Right lung (tissue), 2 donors: ENCODE measurements at regions not wholly inside any gene's neighbourhood (a gene's known extent, or its start where the extent isn't known, plus 50 kb on each side); places are given as distances from the start of the nearest gene placed in this dataset.

Experiments
- DNase-seq, 2 donors: peaks; one replicate each; pipeline ENCODE4 v3.0.0-alpha.2; 2013

DNA sequence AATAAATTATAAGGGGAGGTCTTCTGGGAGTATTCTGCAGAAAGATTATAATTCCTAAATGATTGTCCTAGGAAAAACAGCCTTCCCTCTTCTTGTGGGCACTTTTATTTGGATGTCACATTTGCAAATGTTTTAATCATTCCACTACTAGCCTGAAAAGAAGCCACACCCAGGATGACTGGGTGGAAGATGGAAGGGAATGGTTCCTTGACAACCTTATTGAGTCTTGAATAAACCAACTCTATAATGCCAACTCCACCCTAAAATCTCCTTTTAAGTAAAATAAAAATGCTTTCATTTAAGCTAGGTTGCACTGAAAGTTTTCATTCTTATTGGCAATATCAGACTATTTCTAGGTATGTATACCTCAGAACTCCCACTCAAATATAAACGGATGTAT is 494.6 kb downstream of the RFC3 start:
- no peak for DNase-seq

DNA sequence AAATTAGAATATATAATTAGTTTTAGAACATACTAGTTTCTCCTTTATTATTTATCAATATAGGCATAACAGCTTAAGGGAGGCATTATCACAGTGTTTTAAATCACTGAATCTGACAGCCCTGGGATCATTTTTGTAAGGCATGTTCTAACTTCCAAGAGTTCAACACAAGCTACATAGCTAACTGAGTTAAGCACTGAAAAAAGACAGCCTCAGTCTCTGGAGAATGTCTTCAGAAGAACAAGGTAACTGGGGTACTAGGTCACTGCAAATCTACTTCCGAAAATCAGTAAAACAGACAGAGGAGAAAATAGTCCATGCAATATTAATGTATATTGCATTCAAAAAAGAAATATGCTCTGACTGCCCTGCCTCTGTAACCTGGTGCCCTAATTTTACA is 502.1 kb downstream of the RFC3 start:
- DNase-seq: no peak

DNA sequence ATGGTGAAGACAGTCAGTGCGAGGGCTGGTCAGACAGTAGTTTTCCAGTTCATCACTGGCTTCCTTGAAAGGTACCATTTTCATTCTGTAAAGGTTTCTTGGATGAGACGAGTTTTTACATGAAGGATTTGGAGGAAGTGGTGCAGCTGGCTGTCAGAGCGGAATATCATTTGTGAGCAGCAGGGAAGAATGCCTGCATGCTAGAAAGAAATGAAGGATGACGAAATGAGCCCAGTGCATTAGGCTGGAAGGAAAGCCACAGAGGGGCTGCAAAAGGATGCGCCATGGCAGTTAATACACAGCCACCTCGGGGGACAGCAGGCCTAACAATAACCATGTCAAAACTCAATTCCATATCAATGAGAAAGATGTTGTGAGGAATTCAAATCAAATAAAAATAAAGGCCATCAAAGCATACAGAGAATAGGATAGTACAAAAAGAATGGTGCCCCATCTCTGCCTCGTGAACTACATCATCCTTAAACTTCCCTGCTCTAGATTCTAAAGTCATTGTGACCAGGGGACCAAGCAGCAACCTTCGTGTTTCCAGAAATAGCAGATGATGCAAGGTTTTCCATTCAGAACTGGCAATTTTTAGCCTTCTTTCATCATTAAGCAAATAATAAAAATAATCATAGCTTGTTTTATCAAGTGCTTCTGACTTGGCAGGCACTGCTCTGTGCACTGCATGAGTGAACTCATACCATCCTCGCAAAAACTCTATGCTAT is 504.2 kb downstream of the RFC3 start:
- peak in 1 of 2 donors; percentile 8 for DNase-seq

DNA sequence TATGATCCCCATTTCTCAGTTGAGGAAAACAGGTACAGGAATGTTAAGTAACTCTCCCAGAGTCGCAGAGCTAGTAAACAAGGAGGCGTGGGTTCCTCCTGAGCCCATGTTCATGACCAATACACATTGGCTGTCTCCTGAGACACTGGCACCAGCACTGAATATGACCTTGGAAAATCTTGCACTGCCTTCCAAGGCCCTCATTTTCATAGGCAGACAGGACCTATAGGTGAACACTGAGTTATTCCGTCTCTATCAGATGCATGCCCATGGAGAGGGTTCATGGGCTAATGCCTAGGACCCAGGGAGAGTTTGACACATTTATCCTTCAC is 504.8 kb downstream of the RFC3 start:
- no peak for DNase-seq

DNA sequence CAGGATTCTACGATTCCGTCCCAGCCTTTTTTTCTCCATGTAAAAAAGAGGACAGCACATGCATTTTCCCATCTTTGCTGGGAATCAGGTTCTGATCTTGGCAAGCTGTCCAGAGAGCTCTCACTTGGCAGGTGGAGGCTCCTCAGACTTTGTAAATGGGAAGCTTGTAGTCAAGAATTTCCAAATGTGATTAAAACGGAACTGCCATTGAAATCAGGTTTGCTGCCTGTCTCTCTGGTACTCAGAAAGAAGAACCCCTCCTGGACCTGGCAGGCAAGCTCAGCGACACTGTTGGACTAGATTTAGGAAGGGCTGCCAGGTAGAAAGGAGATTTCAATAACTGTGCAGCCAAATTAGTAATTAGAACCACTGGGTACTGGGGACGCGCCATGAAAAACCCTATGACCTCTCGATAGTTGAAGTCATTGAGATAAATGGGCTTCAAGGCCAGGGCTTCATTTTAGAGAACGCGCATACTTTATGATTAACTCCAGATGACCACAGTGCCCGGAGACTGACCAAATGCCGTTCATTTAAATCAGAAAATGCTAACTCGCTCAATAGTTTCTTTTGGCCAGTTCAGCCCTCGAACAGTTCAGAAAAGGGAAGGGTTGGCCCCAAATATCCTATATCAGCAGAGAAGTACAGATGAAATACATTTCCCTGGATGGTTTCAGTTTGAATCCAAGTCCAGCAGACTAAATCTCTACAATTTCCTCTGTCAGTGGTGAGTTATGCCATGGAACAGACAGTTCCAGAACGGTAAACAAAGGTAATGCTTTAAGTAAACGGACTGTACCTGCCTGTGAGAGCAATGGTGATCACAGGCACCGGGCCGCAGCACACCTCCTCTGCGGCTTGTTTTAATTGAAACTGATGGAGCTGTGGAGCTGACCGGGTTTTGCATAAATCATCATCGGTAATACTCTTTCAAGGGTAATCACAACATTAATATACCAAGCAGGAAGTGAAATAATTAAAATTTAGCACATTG is 517.4 kb downstream of the RFC3 start:
- no peak for DNase-seq

DNA sequence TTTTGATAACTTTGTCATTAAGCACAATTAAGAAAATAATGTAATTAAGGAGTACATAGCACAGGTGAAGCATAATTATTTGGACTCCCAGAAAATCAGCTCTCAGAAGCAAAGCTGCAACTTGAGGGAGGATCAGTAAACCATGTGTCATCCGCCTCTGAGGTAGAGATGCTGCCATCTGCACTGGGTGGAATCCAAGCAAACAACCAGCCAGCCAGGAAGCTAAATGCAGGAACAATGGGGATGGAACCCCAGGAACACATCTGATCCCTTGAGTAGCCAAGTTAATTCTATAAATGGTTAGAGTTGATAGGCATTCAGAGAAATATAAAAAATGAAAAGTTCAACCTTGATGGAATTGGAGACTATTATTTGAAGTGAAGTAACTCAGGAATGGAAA is 520.2 kb downstream of the RFC3 start:
- DNase-seq: no peak

DNA sequence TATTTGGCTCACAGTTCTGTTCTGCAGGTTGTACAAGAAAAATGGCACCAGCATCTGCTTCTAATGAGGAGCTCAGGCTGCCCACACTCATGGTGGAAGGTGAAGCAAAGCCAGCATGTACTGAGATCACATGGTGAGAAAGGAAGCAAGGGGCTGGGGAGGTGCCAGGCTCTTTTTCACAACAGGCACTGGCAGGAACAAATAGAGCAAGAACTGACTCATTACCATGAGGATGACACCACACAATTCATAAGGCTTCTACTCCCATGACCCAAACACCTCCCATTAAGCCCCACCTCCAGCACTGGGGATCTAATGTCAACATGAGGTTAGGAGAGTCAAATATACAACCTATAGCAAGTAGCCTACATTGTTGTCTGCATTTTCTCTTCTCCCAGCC is 522.6 kb downstream of the RFC3 start:
- no peak for DNase-seq

DNA sequence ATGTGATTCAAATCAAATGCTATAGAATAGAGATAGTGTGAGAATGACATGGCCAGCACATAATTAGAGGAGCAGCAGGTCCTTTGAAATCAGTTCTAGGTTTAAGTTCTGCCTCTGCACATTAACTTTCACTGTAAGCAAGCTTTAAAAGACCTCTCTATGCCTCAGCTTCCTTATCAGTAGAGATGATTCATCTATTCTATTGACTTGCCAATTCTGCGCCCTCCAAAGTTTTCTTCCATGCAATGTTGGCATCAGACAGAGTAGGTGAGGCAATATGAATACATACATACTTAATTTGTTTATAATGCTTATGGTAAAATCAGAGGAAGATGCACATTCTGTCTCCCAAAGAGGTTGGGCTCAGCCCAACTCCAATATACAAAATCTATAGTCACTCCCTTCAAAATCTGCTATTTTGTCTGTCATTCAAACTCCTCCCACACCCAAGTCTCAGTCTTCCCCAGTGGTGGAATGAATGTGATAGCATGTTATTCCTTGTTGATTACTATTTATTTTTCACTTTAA is 525.5 kb downstream of the RFC3 start:
- no peak for DNase-seq

DNA sequence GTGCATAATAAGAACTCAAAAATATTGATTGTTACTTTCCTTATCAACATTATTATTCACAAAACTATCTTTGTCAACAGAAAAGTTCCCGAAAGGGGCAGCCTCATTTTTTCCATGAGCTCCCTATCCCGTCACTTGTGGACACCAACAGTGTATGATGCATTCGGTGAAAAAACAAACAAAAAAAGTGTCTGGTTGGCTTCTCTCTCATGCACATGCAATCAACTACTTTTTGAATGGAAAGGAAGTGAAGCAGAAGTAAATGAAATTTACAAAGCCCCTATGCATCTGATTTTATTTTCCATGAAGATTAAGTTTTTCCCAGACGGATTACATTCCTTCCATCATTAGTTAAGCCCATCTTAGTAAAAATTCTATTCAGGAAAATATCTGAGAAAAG is 526.9 kb downstream of the RFC3 start:
- DNase-seq: no peak

DNA sequence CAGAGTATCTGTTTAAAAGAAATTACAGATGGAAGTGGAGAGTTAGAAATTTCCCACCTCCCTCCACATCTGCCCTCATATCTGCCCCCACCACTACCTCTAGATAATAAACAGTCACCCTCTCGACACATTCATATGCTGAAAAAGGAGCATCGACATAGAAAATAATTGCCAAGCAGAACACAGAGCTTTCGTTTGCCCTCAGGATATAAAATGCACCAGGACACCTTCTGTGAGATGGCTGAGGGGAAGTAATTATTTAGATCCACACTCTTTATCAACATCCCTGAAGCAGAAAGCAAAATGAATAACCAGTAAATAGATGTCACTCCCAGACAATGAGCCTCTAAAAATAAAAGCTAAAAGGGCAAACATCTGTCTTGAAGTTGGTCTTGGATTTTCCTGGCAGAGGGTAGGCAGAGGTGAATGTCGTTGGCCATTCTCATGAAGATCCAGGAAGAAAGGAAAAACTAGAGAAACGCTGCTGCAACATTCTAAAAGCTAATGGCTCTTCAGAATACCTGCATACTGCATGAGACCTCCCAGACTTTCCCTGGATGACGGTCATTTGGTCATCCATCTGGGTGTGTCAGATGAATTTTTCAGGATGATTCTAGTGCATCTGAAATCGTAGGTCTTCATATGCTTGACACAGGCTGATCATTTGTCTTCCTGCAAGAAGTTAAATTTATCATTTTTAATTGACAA is 527.5 kb downstream of the RFC3 start:
- DNase-seq: no peak

DNA sequence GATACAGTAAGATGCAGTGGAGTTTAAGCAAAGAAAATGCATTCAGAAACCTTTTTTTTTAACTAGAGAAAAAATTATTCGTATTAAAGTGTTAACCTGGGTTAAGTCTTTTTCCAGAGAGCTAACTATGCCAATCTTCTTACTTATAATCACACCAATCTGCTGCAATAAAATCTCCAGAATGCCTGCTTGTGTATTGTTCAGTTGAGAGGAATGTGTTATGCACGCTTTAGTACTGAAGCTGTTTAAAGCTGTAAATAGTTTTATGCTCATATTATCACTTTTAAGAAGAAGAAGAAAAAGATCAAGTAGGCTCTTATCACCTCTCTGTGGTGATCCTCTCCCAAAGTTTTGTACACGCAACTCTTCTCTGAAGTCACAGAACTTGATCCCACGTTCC is 528.7 kb downstream of the RFC3 start:
- DNase-seq: no peak

DNA sequence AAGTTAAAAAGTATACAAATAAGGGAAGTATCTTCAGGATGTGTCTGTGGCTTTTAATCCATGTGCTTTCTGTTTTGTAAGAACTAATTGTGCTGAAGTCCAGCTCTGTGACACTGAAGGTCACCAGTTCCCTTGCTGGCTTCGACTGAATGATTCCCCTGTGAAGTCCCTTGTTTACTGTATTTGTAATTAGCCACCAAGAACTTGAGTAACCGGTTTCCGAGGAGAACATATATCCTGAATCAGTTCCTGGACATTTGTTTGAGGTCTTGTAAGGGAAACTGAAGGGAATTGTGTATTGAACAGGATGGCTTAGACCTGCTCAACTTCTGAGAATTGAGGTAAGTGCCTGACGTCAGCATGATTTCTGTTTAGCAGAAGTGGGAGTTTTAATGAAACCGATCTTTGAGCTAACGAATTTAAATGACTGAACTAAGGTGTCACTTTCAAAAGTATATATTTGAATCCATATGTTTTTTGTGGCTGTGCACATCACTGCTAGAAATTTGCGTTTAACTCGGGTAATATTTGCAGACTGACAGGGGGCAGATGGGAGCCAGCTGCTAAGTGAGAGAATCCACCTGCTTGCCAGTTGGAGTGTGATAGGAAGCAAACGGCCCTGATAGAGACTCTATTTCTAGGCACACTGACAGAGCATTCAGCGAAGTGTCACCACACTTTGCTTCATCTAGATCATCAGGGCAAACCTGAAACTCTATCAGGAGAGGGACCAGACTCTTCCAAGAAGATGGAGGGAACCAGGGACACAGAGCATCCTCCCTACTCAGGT is 530.0 kb downstream of the RFC3 start:
- DNase-seq: peak in 1 of 2 donors; percentile 19

DNA sequence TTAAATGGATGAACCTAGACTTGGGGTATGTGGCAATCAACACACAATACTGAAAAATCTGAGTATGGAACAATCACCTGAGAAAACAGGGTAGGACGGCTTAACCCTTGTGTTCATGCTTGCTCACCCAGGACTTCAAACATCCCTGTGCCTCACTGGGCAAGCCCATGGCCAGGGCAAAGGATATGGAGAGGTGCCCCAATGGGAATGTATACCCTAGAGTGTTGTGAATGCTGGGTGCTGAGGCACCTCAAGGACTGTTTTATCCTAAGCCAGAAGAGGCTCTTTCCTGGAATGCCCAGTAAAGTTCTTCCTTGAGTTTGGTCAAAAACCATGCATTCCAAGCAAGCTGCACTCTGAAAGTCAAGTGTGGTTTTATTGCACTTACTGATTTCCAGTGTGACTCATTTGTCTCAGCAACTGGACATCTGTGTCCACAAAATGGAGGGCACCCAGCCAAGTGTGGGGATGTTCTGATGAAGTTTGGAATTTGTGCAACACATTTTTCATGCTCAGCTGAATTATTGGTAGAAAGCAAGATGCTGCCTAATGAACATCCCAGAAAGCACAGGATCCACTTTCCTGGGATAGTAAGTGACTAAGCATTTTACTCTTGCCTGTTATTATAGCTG is 531.3 kb downstream of the RFC3 start:
- DNase-seq: no peak

DNA sequence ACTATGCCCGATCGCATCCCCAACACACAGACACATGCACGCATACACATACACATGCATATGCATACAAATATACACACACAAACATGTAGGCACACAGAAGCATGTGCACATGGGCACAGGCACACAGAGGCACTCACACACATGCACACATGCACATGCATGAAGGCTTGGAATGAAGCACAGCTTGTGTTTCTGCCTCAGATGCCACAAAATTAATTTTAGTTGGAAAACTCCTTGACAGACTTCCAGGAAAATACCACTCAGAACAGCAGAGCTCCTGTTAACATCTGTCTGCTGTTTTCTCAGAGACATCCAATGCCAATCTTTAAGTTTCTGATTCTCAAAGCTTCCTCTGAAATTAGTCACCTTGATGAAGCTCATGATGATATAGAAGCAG is 532.7 kb downstream of the RFC3 start:
- DNase-seq: no peak

DNA sequence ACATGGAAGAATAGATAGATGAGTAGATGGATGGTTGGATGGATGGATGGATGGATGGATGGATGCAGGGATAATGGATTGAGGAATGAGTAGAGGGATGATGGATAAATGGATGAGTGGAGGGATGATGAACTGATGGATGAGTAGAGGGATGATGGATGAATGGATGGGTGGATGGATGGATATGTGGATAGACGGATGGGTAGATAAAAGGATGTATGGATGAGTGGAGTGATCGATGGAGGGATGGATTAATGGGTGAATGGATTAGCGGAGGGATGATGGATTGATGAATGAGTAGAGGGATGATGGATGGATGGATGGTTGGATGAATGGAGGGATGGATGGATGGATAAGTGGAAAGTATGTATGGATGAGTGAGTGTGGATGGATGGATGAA is 533.2 kb downstream of the RFC3 start:
- no peak for DNase-seq

DNA sequence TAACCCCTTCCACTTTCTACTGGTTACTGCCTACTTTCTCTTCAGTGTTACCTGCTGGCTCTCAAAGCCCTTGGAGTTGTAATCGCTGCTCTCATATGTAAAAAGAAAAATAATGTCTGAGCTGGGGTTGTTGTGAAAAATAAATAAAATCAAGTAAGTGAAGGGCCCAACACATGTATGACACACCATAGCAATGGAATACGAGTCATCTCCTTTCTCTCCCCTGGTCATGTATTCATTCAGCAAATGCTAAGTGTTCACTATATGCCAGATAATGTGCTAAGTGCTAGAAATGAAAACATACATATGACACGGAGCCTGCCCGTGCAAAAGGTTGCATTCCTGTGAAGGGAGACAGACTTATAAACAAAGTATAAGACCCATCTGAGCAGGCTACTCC is 535.0 kb downstream of the RFC3 start:
- no peak for DNase-seq

DNA sequence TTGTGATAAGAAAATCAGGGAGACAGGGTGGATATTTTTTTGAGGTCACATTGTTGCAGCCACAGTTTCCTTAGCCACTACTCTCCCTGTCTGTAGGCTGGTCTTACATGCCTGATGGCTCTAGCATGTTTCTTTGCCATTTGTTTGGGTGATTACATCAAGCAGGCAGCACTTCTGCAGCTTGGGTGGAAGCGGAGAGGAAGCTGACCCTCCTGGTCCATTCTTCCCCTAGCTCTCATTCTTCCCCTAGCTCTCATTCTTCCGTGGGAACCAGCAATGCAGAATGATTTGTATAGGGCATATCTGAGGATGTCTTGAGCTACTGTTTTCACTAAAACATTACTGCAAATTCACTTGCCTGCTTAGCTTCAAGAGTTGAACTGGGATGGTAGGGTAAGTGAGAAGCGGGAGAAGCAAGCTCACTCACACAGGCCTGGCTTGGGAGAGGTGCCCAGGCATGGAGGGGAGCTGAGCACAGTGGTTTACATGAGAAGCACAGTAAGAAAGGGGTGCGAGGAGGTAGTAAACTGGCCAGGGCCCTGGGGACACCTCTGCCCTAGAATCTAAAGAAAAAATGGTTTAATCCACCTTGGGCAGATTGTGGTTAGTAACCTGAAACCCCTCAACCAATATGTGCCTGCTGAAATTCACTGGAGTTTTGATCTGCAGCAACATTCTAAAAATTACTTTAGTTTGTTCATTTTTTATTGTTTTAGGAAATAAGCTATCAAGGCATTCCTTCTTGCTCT is 538.9 kb downstream of the RFC3 start:
- DNase-seq: no peak

DNA sequence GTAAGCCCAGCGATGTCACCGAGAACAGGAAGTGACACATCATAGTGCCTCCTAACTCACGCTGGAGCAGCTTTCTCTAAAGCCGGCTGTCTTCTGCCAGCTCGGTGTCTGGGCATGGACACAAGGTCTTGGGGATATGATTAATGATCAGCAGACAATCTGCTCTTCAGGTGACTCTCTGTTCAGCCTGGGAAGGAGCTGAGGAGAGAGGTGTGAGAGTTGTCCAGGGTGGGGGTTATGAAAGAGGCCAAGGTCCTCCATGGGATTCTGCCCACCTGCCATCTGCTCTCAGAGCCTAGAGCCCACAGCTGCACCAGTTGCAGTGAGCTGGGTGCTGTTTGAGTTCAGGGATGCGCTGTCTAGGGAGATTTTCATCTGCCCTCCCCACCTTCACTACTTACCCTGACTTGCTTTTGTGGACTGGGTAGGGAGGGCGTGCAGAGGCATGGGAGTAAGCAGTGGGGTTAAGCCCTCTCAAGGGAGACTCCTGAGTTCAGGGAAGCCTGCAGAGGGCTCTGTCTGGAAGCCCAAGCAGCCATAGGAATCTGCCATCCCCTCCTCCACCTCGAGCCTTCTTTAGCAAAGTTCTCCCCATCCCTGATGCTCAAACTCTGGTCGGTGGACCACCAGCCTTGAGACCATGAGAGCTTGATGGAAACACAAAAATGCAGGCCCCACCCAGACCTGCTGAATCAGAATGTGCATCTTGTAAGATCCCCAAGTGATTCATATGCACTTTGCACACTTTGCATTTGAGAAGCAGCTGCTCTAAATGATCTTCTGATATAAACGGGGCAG is 539.7 kb downstream of the RFC3 start:
- no peak for DNase-seq

DNA sequence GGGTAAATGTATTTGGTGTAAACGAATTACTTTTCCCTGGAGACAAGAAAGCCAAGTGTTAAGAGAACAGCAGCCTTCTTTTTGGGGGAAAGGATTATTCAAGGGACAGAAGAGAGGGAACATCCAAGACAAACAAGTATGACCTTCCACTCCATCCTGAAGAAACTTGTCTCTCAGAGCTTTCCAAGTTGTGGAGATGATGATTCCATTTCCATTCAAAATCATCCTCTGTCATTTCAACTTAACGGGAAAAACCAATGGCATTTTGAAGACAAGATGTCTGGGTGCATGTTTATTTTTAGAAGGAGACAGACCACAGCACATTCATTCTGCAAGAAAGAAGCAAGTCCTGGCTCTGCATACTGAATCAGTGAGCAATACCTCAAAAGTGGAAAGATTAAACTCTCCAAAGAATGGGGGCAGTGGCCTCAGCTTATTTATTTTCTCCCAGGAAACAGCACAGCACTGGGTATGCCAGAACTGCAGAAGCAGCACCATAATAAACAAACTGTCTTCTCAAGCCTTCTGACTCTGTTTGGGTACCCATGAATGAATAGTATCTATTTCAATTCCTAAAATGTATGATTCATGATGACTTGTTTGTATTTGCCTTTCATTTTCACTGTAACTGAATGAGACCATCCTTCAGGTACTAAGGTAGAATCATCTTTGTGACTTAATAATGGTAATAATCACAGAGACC is 541.0 kb downstream of the RFC3 start:
- DNase-seq: no peak
